Sigmoid colon (tissue), 6 donors: ENCODE measurements at regions not wholly inside any gene's neighbourhood (a gene's known extent, or its start where the extent isn't known, plus 50 kb on each side); places are given as distances from the start of the nearest gene placed in this dataset.

Experiments
- DNase-seq: peaks from one replicate; pipeline ENCODE4 v3.0.0-alpha.2; 2019
- H3K27ac ChIP-seq, 4 donors: fragments of 200-600 bp; sonication (generic); one replicate each; pipeline ENCODE4 v1.5.1; 2016 to 2019; ENCODE audit warnings: mild to moderate bottlenecking in 1 of 4
- H3K27me3 ChIP-seq, 3 donors: fragments of 200-600 bp; sonication (generic); one replicate each; pipeline ENCODE4 v1.5.1; 2019; ENCODE audit warnings: mild to moderate bottlenecking in 1 of 3
- H3K36me3 ChIP-seq, 4 donors: fragments of 200-600 bp; sonication (generic); one replicate each; pipeline ENCODE4 v1.5.1; 2016 to 2019
- H3K4me1 ChIP-seq, 4 donors: fragments of 200-600 bp; sonication (generic); one replicate each; pipeline ENCODE4 v1.5.1; 2017 to 2019
- H3K4me3 ChIP-seq, 4 donors: fragments of 200-600 bp; sonication (generic); one replicate each; pipeline ENCODE4 v1.5.1; 2017 to 2019; ENCODE audit warnings: mild to moderate bottlenecking in 2 of 4, moderate library complexity in 1 of 4
- H3K9me3 ChIP-seq, 4 donors: fragments of 200-600 bp in 3 of 4; sonication (generic) in 3 of 4; one replicate each; pipeline versions ENCODE4 v1.5.1 to v1.6.1; 2013 to 2019
- CTCF ChIP-seq, 4 experiments: fragments of 450-650 bp in 3 of 4; fragments of 200-600 bp in 1 of 4; IDR thresholded peaks; one replicate each; pipeline ENCODE4 v1.5.1; 2016 to 2019; ENCODE audit warnings: antibody characterized with exemption in 4 of 4, mild to moderate bottlenecking in 3 of 4, moderate library complexity in 2 of 4
- EP300 ChIP-seq, 4 donors: sonication (generic); formaldehyde crosslinking; IDR thresholded peaks; one replicate each; pipeline ENCODE4 v1.6.1; 2017; ENCODE audit warnings: antibody characterized with exemption in 4 of 4
- POLR2A ChIP-seq, 2 donors: fragments of 450-650 bp; IDR thresholded peaks; one replicate each; pipeline ENCODE4 v1.6.1; 2016; ENCODE audit warnings: antibody characterized with exemption in 2 of 2, mild to moderate bottlenecking in 2 of 2, moderate library complexity in 2 of 2
- POLR2AphosphoS5 ChIP-seq, 4 donors: sonication (generic); formaldehyde crosslinking; IDR thresholded peaks; one replicate each; pipeline ENCODE4 v1.6.1; 2017; ENCODE audit warnings: antibody characterized with exemption in 4 of 4
- WGBS, 2 donors: extraction: QIAGEN DNeasy Blood & Tissue Kit; methylation state at CpG; one replicate each; pipeline ENCODE4 v1.1.7; 2013; 5-methylcytosine and 5-hydroxymethylcytosine counted together
- intact Hi-C: fragments of 100-400 bp; cut with DNase I; formaldehyde crosslinking; loops from one replicate; pipeline ENCODE4 v1.15.1; 2023
- donor health status: healthy with polysubstance abuse.
- donor health status: healthy.

GRCh38 chr5:67511911-67512310 is 315.3 kb upstream of the CD180 start:
- 86 to 89% methylated on average over 1 of the region's 1 CpG for WGBS, 2 donors
- Histone ChIP-seq H3K9me3 (no peaks in the 10 kb centered on the region), H3K4me3 (no peak overlapping the region), H3K36me3 (no peaks in the 10 kb centered on the region), H3K4me1 (peaks cover 0 to 11% (median 3%) of the 10 kb centered on the region in 4 donors), H3K27me3 (no peaks in the 10 kb centered on the region), H3K27ac (no peak overlapping the region)
- intact Hi-C loops = no loop called here
- TF ChIP-seq POLR2A (IDR thresholded peaks at IDR 0.05) = no peak
- TF ChIP-seq CTCF (IDR thresholded peaks at IDR 0.05) = no peak
- no peak for TF ChIP-seq EP300 (IDR thresholded peaks at IDR 0.05)
- no peak for TF ChIP-seq POLR2AphosphoS5 (IDR thresholded peaks at IDR 0.05)
- peak; percentile 73 for DNase-seq

- no peak for DNase-seq
- H3K36me3 ChIP-seq = no peaks in the 10 kb centered on the region
- no peak overlapping the region for H3K27ac ChIP-seq
- no peak for TF ChIP-seq EP300 (IDR thresholded peaks at IDR 0.05)
- no peak for TF ChIP-seq POLR2A (IDR thresholded peaks at IDR 0.05)
- no peak for TF ChIP-seq POLR2AphosphoS5 (IDR thresholded peaks at IDR 0.05)
- TF ChIP-seq CTCF (IDR thresholded peaks at IDR 0.05) = no peak
- no peak overlapping the region for H3K4me3 ChIP-seq
- H3K27me3 ChIP-seq = no peaks in the 10 kb centered on the region
- intact Hi-C loops = no loop called here
- H3K4me1 ChIP-seq = peaks cover 0 to 8% (median 0%) of the 10 kb centered on the region in 4 donors
- H3K9me3 ChIP-seq = no peaks in the 10 kb centered on the region
These were observed 313.6 kb upstream of the CD180 start for GRCh38 chr5:67510204-67510603.

- Histone ChIP-seq H3K9me3 (no peaks in the 10 kb centered on the region), H3K4me1 (peaks cover 0 to 8% (median 0%) of the 10 kb centered on the region in 4 donors), H3K27me3 (no peaks in the 10 kb centered on the region), H3K27ac (no peak overlapping the region), H3K36me3 (no peaks in the 10 kb centered on the region), H3K4me3 (no peak overlapping the region)
- DNase-seq = no peak
- no peak for TF ChIP-seq POLR2AphosphoS5 (IDR thresholded peaks at IDR 0.05)
- TF ChIP-seq EP300 (IDR thresholded peaks at IDR 0.05) = no peak
- TF ChIP-seq POLR2A (IDR thresholded peaks at IDR 0.05) = no peak
- TF ChIP-seq CTCF (IDR thresholded peaks at IDR 0.05) = no peak
- intact Hi-C loops = no loop called here
- 80 to 88% methylated on average over 5 of the region's 5 CpGs for WGBS, 2 donors
These were observed 313.0 kb upstream of the CD180 start for GRCh38 chr5:67509402-67510186.

- H3K36me3 ChIP-seq = no peaks in the 10 kb centered on the region
- no peaks in the 10 kb centered on the region for H3K27me3 ChIP-seq
- H3K27ac ChIP-seq = no peak overlapping the region
- no peaks in the 10 kb centered on the region for H3K4me1 ChIP-seq
- no peak for DNase-seq
- intact Hi-C loops = no loop called here
- no peak for TF ChIP-seq CTCF (IDR thresholded peaks at IDR 0.05)
- no peak for TF ChIP-seq POLR2A (IDR thresholded peaks at IDR 0.05)
- TF ChIP-seq POLR2AphosphoS5 (IDR thresholded peaks at IDR 0.05) = no peak
- TF ChIP-seq EP300 (IDR thresholded peaks at IDR 0.05) = no peak
- no peak overlapping the region for H3K4me3 ChIP-seq
- 66 to 76% methylated on average over 2 of the region's 2 CpGs for WGBS, 2 donors
- no peaks in the 10 kb centered on the region for H3K9me3 ChIP-seq
These were observed 309.6 kb upstream of the CD180 start for GRCh38 chr5:67506241-67506640.

GRCh38 chr5:67502951-67503350 is 306.4 kb upstream of the CD180 start:
- intact Hi-C loops = no loop called here
- DNase-seq = no peak
- no peak overlapping the region for H3K4me3 ChIP-seq
- peaks cover 0 to 2% (median 0%) of the 10 kb centered on the region in 4 donors for H3K9me3 ChIP-seq
- 89 to 91% methylated on average over 1 of the region's 1 CpG for WGBS, 2 donors
- no peaks in the 10 kb centered on the region for H3K4me1 ChIP-seq
- H3K36me3 ChIP-seq = no peaks in the 10 kb centered on the region
- TF ChIP-seq CTCF (IDR thresholded peaks at IDR 0.05) (no peak), POLR2A (IDR thresholded peaks at IDR 0.05) (no peak), POLR2AphosphoS5 (IDR thresholded peaks at IDR 0.05) (no peak), EP300 (IDR thresholded peaks at IDR 0.05) (no peak)
- no peaks in the 10 kb centered on the region for H3K27me3 ChIP-seq
- no peak overlapping the region for H3K27ac ChIP-seq
